ENCODE measurements at regions not wholly inside any gene's neighbourhood (a gene's known extent, or its start where the extent isn't known, plus 50 kb on each side); places are given as distances from the start of the nearest gene placed in this dataset.

- TF ChIP-seq EZH2phosphoT487 (IDR thresholded peaks at IDR 0.05; ENCODE audit: insufficient read depth, low read depth): no peak
- no peak for TF ChIP-seq EZH2 (IDR thresholded peaks at IDR 0.05; ENCODE audit: insufficient read depth, poor library complexity, severe bottlenecking)
Observed at GRCh38 chr3:25032344-25032743, 395.7 kb upstream of the RARB start.

Measured in GM23248 (cell line).